Panc1 (cell line): ENCODE measurements at regions not wholly inside any gene's neighbourhood (a gene's known extent, or its start where the extent isn't known, plus 50 kb on each side); places are given as distances from the start of the nearest gene placed in this dataset.

Experiments used
- ATAC-seq: fragments of 200-7000 bp; cut with Tn5 transposase; 2 replicates; pipeline ENCODE4 v1.9.1; 2020; ENCODE audit warnings: mild to moderate bottlenecking, moderate library complexity
- BruUV-seq: library from RNA; stranded (reverse); fragments of 400-500 nt; replicated peaks from 2 replicates; lab custom pipeline; 2021; lab: Mats Ljungman, UMichigan
- CTCF ChIA-PET: fragments of 300-600 bp; sonication (Branson Sonifier 250); formaldehyde crosslinking; loops from one replicate; lab custom pipeline; 2022; ENCODE audit warnings: antibody characterized with exemption; lab: Charles Lee
- POLR2A ChIA-PET: fragments of 300-600 bp; sonication (Branson Sonifier 250); formaldehyde crosslinking; loops from one replicate; lab custom pipeline; 2022; ENCODE audit warnings: antibody characterized with exemption; lab: Charles Lee
- DNase-seq: peaks from one replicate; pipeline ENCODE4 v3.0.0-alpha.2; 2010; ENCODE audit warnings: low read depth, low spot score
- H3K27ac ChIP-seq: 2 replicates; pipeline ENCODE4 v1.5.1; 2011; ENCODE audit warnings: mild to moderate bottlenecking, low read length, inconsistent platforms
- H3K27me3 ChIP-seq: fragments of 200-500 bp; sonication (Bioruptor generic); 2 replicates; pipeline ENCODE4 v1.6.0; 2014; ENCODE audit warnings: low read length, inconsistent platforms; ENCODE audit not compliant: control insufficient read depth, insufficient read depth
- H3K36me3 ChIP-seq: fragments of 200-500 bp; sonication (Bioruptor generic); 2 replicates; pipeline ENCODE4 v1.5.1; 2014; ENCODE audit warnings: inconsistent platforms, mild to moderate bottlenecking, low read length, moderate library complexity; ENCODE audit not compliant: control insufficient read depth, insufficient read depth
- H3K4me1 ChIP-seq: 2 replicates; pipeline ENCODE4 v1.5.1; 2011; ENCODE audit warnings: inconsistent platforms, mild to moderate bottlenecking, low read length, moderate library complexity; ENCODE audit not compliant: control insufficient read depth, insufficient read depth
- H3K4me3 ChIP-seq, 2 experiments: 2 replicates each; pipeline ENCODE4 v1.5.1; 2011 to 2012; ENCODE audit warnings: low read depth in 2 of 2, low read length in 2 of 2, mild to moderate bottlenecking in 2 of 2, inconsistent platforms in 1 of 2, moderate library complexity in 1 of 2
- H3K9me3 ChIP-seq: fragments of 200-500 bp; sonication (Bioruptor generic); 2 replicates; pipeline ENCODE4 v1.5.1; 2014; ENCODE audit warnings: low read depth, mild to moderate bottlenecking, inconsistent platforms, low read length, moderate library complexity; ENCODE audit not compliant: control insufficient read depth, insufficient read depth
- CTCF ChIP-seq: fragments of 450-650 bp; IDR thresholded peaks from 2 replicates; pipeline ENCODE4 v1.5.1; 2017; ENCODE audit warnings: mild to moderate bottlenecking
- POLR2AphosphoS5 ChIP-seq: IDR thresholded peaks from 2 replicates; pipeline ENCODE4 v1.6.1; 2012; ENCODE audit warnings: mild to moderate bottlenecking, low read depth, low read length, moderate library complexity
- REST ChIP-seq, 2 experiments: IDR thresholded peaks; 2 replicates each; pipeline ENCODE4 v1.6.1; 2011 to 2012; ENCODE audit warnings: low read depth in 2 of 2, control low read depth in 1 of 2, low read length in 1 of 2, mild to moderate bottlenecking in 1 of 2, moderate library complexity in 1 of 2; ENCODE audit not compliant: insufficient read depth in 1 of 2
- SIN3A ChIP-seq: IDR thresholded peaks from 2 replicates; pipeline ENCODE4 v1.6.1; 2012; ENCODE audit warnings: low read depth, mild to moderate bottlenecking, low read length, moderate library complexity, borderline replicate concordance; ENCODE audit not compliant: insufficient read depth
- TCF7L2 ChIP-seq: IDR thresholded peaks from 2 replicates; pipeline ENCODE4 v1.6.1; 2011; ENCODE audit warnings: mild to moderate bottlenecking, low read depth, low read length, inconsistent platforms
- in situ Hi-C: cut with HindIII; loops from 2 replicates; pipeline ENCODE4 v1.10.0; 2016; ENCODE audit warnings: low sequenced_read_pairs, low pct_unique_long_range_greater_than_20kb
- intact Hi-C: fragments of 100-400 bp; cut with micrococcal nuclease; formaldehyde crosslinking; loops from one replicate; pipeline ENCODE4 v1.10.0; 2022; ENCODE audit not compliant: unreplicated experiment

- no peak for DNase-seq
- no TSS peak for BruUV-seq
- CTCF ChIA-PET = no interaction called here
- TF ChIP-seq POLR2AphosphoS5 (no peak), REST (IDR thresholded peaks at IDR 0.05; ENCODE audit: insufficient read depth in 1 of 2, low read depth in 2 of 2, low read length in 1 of 2) (no peak), TCF7L2 (no peak)
- Histone ChIP-seq H3K4me3 (no peak overlapping the region), H3K36me3 (no peaks in the 10 kb centered on the region), H3K27ac (no peak overlapping the region), H3K4me1 (no peaks in the 10 kb centered on the region), H3K27me3 (no peaks in the 10 kb centered on the region), H3K9me3 (no peaks in the 10 kb centered on the region)
- ATAC-seq = no peak
- intact Hi-C loops (no loop called here), in situ Hi-C loops (no loop called here)
- POLR2A ChIA-PET = no interaction called here
These were observed 449.1 kb downstream of the PSAT1 start for GRCh38 chr9:78746010-78746409.

GRCh38 chr9:78753039-78753438 lies 456.1 kb downstream of the PSAT1 start:
- ChIA-PET CTCF (no interaction called here), POLR2A (no interaction called here)
- Histone ChIP-seq H3K4me3 (no peak overlapping the region), H3K9me3 (no peaks in the 10 kb centered on the region), H3K36me3 (no peaks in the 10 kb centered on the region), H3K4me1 (no peaks in the 10 kb centered on the region), H3K27me3 (no peaks in the 10 kb centered on the region), H3K27ac (no peak overlapping the region)
- in situ Hi-C loops = no loop called here
- intact Hi-C loops = no loop called here
- no peak for ATAC-seq
- BruUV-seq = no TSS peak
- DNase-seq = no peak
- TF ChIP-seq POLR2AphosphoS5 = no peak

- ATAC-seq = no peak
- intact Hi-C loops = no loop called here
These were observed 460.0 kb downstream of the PSAT1 start for GRCh38 chr9:78756813-78757510.

More at GRCh38 chr9:78756813-78757510, 460.0 kb downstream of the PSAT1 start:
- Histone ChIP-seq H3K9me3 (no peaks in the 10 kb centered on the region), H3K36me3 (no peaks in the 10 kb centered on the region), H3K4me1 (no peaks in the 10 kb centered on the region), H3K27me3 (no peaks in the 10 kb centered on the region), H3K27ac (no peak overlapping the region), H3K4me3 (no peak overlapping the region)
- CTCF ChIA-PET = no interaction called here
- no TSS peak for BruUV-seq
- POLR2A ChIA-PET = no interaction called here
- in situ Hi-C loops = no loop called here
- DNase-seq = no peak
- TF ChIP-seq REST (IDR thresholded peaks at IDR 0.05; ENCODE audit: insufficient read depth in 1 of 2, low read depth in 2 of 2, low read length in 1 of 2) (no peak), CTCF (no peak), SIN3A (no peak), TCF7L2 (no peak), POLR2AphosphoS5 (no peak)
